H1 (cell line): ENCODE measurements at regions not wholly inside any gene's neighbourhood (a gene's known extent, or its start where the extent isn't known, plus 50 kb on each side); places are given as distances from the start of the nearest gene placed in this dataset.

Source experiments
- CTCF ChIA-PET: fragments of 300-600 bp; sonication (Branson Sonifier 250); formaldehyde crosslinking; loops from one replicate; lab custom pipeline; 2021; ENCODE audit not compliant: partially characterized antibody; lab: Charles Lee
- POLR2A ChIA-PET: fragments of 300-600 bp; sonication (Branson Sonifier 250); formaldehyde crosslinking; loops from one replicate; lab custom pipeline; 2021; ENCODE audit warnings: inconsistent platforms; ENCODE audit not compliant: partially characterized antibody; lab: Charles Lee
- DNase-seq, 2 experiments: peaks; one replicate each; pipeline versions ENCODE4 v3.0.0 to v3.0.0-alpha.2; 2010 to 2022; ENCODE audit warnings: low spot score in 2 of 2, low read depth in 1 of 2, mixed read lengths in 1 of 2
- FAIRE-seq: peaks from 2 replicates; lab custom pipeline; 2011; peaks lifted over from hg19 to GRCh38; lab: Jason Lieb, UNC
- H2AFZ ChIP-seq: 2 replicates; pipeline ENCODE4 v1.8.1; 2012; ENCODE audit warnings: low read length, inconsistent platforms
- H2AK5ac ChIP-seq: 2 replicates; pipeline ENCODE4 v1.6.1; 2013; ENCODE audit warnings: low read depth, low read length
- H2BK120ac ChIP-seq: replicated peaks from 2 replicates; pipeline ENCODE3; 2013; ENCODE audit warnings: low read depth, low read length, inconsistent platforms
- H2BK12ac ChIP-seq: 2 replicates; pipeline ENCODE4 v1.6.1; 2013; ENCODE audit warnings: low read depth, low read length
- H2BK15ac ChIP-seq: 2 replicates; pipeline ENCODE4 v1.6.1; 2013; ENCODE audit warnings: low read length
- H2BK20ac ChIP-seq: 2 replicates; pipeline ENCODE4 v1.6.1; 2013; ENCODE audit warnings: low read length
- H2BK5ac ChIP-seq: 2 replicates; pipeline ENCODE4 v1.6.1; 2013; ENCODE audit warnings: low read depth, low read length
- H3K14ac ChIP-seq: 2 replicates; pipeline ENCODE4 v1.6.1; 2013; ENCODE audit warnings: inconsistent platforms; ENCODE audit not compliant: insufficient read length
- H3K18ac ChIP-seq: 2 replicates; pipeline ENCODE4 v1.6.1; 2013; ENCODE audit warnings: low read length; ENCODE audit errors: extremely low read depth
- H3K23ac ChIP-seq: 2 replicates; pipeline ENCODE4 v1.6.1; 2013; ENCODE audit warnings: inconsistent platforms; ENCODE audit not compliant: insufficient read length
- H3K23me2 ChIP-seq: 2 replicates; pipeline ENCODE4 v1.6.1; 2013; ENCODE audit warnings: low read depth, low read length
- H3K27ac ChIP-seq: 2 replicates; pipeline ENCODE4 v1.6.1; 2011; ENCODE audit warnings: low read depth, low read length, inconsistent platforms
- H3K27me3 ChIP-seq, 4 experiments: replicated peaks in 1 of 4; 1 replicate in 1 of 4; 2 replicates in 3 of 4; pipeline versions ENCODE4 v1.6.1 to v1.8.1; 2011 to 2013; ENCODE audit warnings: low read length in 3 of 4, mild to moderate bottlenecking in 3 of 4, inconsistent platforms in 2 of 4, mixed read lengths in 2 of 4, moderate library complexity in 1 of 4; ENCODE audit not compliant: control insufficient read depth in 3 of 4, insufficient read depth in 3 of 4; ENCODE audit errors: extremely low read depth in 1 of 4
- H3K36me3 ChIP-seq, 4 experiments: 2 replicates each; pipeline versions ENCODE4 v1.6.1 to v1.8.1; 2011 to 2013; ENCODE audit warnings: mild to moderate bottlenecking in 4 of 4, low read length in 3 of 4, moderate library complexity in 2 of 4, control low read depth in 1 of 4, inconsistent platforms in 1 of 4; ENCODE audit not compliant: insufficient read depth in 4 of 4, control insufficient read depth in 2 of 4
- H3K4ac ChIP-seq: replicated peaks from 2 replicates; pipeline ENCODE3; 2013; ENCODE audit warnings: low read length, low read depth, mixed read lengths, inconsistent platforms; ENCODE audit not compliant: insufficient read length
- H3K4me1 ChIP-seq, 4 experiments: replicated peaks in 1 of 4; 1 replicate in 1 of 4; 2 replicates in 3 of 4; pipeline versions ENCODE4 v1.6.1 to v1.8.1; 2011 to 2013; ENCODE audit warnings: low read length in 3 of 4, inconsistent platforms in 2 of 4, mixed read lengths in 1 of 4; ENCODE audit not compliant: insufficient read depth in 4 of 4, control insufficient read depth in 3 of 4
- H3K4me2 ChIP-seq, 2 experiments: 2 replicates each; pipeline versions ENCODE4 v1.6.1 to v1.8.1; 2011 to 2013; ENCODE audit warnings: low read depth in 2 of 2, low read length in 2 of 2, control low read depth in 1 of 2, inconsistent platforms in 1 of 2, mild to moderate bottlenecking in 1 of 2; ENCODE audit not compliant: insufficient read depth in 1 of 2
- H3K4me3 ChIP-seq, 4 experiments: fragments of 200-600, 300-600 bp in 1 of 4; sonication (generic), shearing (Covaris generic), sonication (Bioruptor Twin) in 1 of 4; 2 replicates each; pipeline versions ENCODE4 v1.5.1 to v1.8.1; 2011 to 2016; ENCODE audit warnings: low read length in 4 of 4, low read depth in 3 of 4, control low read depth in 2 of 4, inconsistent platforms in 2 of 4, mild to moderate bottlenecking in 2 of 4, mixed read lengths in 1 of 4, moderate library complexity in 1 of 4; ENCODE audit not compliant: insufficient read depth in 2 of 4; ENCODE audit errors: extremely low read depth in 1 of 4
- H3K56ac ChIP-seq: replicated peaks from 2 replicates; pipeline ENCODE3; 2013; ENCODE audit warnings: low read depth, mild to moderate bottlenecking, mixed read lengths, low read length, inconsistent platforms; ENCODE audit not compliant: insufficient read length
- H3K79me1 ChIP-seq: 2 replicates; pipeline ENCODE4 v1.6.1; 2013; ENCODE audit warnings: low read depth, low read length, control low read depth
- H3K79me2 ChIP-seq, 2 experiments: 2 replicates each; pipeline versions ENCODE4 v1.6.1 to v1.8.1; 2012 to 2013; ENCODE audit warnings: low read length in 2 of 2, mild to moderate bottlenecking in 2 of 2, inconsistent platforms in 1 of 2; ENCODE audit not compliant: insufficient read depth in 2 of 2, control insufficient read depth in 1 of 2
- H3K9ac ChIP-seq, 4 experiments: replicated peaks in 1 of 4; 1 replicate in 1 of 4; 2 replicates in 3 of 4; pipeline versions ENCODE4 v1.6.1 to v1.8.1; 2011 to 2013; ENCODE audit warnings: low read depth in 3 of 4, low read length in 3 of 4, control low read depth in 2 of 4, mild to moderate bottlenecking in 2 of 4, moderate library complexity in 2 of 4, inconsistent platforms in 1 of 4; ENCODE audit errors: extremely low read depth in 1 of 4
- H3K9me3 ChIP-seq, 2 experiments: 2 replicates each; pipeline versions ENCODE4 v1.6.1 to v1.8.1; 2012 to 2013; ENCODE audit warnings: mild to moderate bottlenecking in 2 of 2, moderate library complexity in 2 of 2, control low read depth in 1 of 2, inconsistent platforms in 1 of 2, low read depth in 1 of 2, low read length in 1 of 2, mixed read lengths in 1 of 2; ENCODE audit not compliant: insufficient read depth in 2 of 2
- H4K20me1 ChIP-seq, 2 experiments: replicated peaks in 1 of 2; 2 replicates each; pipeline versions ENCODE3 to v1.8.1; 2011 to 2013; ENCODE audit warnings: inconsistent platforms in 2 of 2, low read length in 2 of 2, mild to moderate bottlenecking in 1 of 2; ENCODE audit not compliant: insufficient read depth in 2 of 2, control insufficient read depth in 1 of 2
- H4K5ac ChIP-seq: 2 replicates; pipeline ENCODE4 v1.6.1; 2013; ENCODE audit warnings: low read length, low read depth, mixed read lengths, inconsistent platforms; ENCODE audit not compliant: insufficient read length
- H4K8ac ChIP-seq: 2 replicates; pipeline ENCODE4 v1.8.0; 2013; ENCODE audit warnings: mild to moderate bottlenecking, moderate library complexity, low read length, inconsistent platforms; ENCODE audit not compliant: insufficient read depth; ENCODE audit errors: extremely low read depth
- H4K91ac ChIP-seq: replicated peaks from 2 replicates; pipeline ENCODE3; 2013; ENCODE audit warnings: low read length, mixed read lengths, inconsistent platforms; ENCODE audit not compliant: insufficient read length
- BCL11A ChIP-seq, 2 experiments: IDR thresholded peaks; one replicate each; pipeline ENCODE4 v1.6.1; 2011; ENCODE audit warnings: low read depth in 2 of 2, low read length in 2 of 2, mild to moderate bottlenecking in 2 of 2
- BRCA1 ChIP-seq: IDR thresholded peaks from 2 replicates; pipeline ENCODE4 v1.6.1; 2012; ENCODE audit warnings: low read depth, low read length, improper control_type of control experiment
- CEBPB ChIP-seq: IDR thresholded peaks from 2 replicates; pipeline ENCODE4 v1.6.1; 2012; ENCODE audit warnings: low read depth, low read length
- CREB1 ChIP-seq: IDR thresholded peaks from 2 replicates; pipeline ENCODE4 v1.6.1; 2012; ENCODE audit warnings: inconsistent platforms
- CTCF ChIP-seq, 3 experiments: IDR thresholded peaks; 1 replicate in 2 of 3; 2 replicates in 1 of 3; pipeline versions ENCODE4 v1.5.1 to v1.6.1; 2011; ENCODE audit warnings: low read length in 3 of 3, mild to moderate bottlenecking in 3 of 3, inconsistent platforms in 2 of 3, low read depth in 1 of 3, moderate library complexity in 1 of 3; ENCODE audit not compliant: insufficient read depth in 1 of 3; ENCODE audit errors: control extremely low read depth in 1 of 3
- EP300 ChIP-seq, 2 experiments: IDR thresholded peaks; 1 replicate in 1 of 2; 2 replicates in 1 of 2; pipeline ENCODE4 v1.6.1; 2011 to 2012; ENCODE audit warnings: low read depth in 2 of 2, low read length in 2 of 2, mild to moderate bottlenecking in 2 of 2, borderline replicate concordance in 1 of 2, inconsistent platforms in 1 of 2, moderate library complexity in 1 of 2
- EZH2 ChIP-seq: fragments of 200-600 bp; sonication (generic); IDR thresholded peaks from 2 replicates; pipeline ENCODE4 v1.7.1; 2012; ENCODE audit warnings: low read depth, mild to moderate bottlenecking, moderate library complexity, low read length, inconsistent platforms; ENCODE audit not compliant: severe bottlenecking
- HDAC6 ChIP-seq: IDR thresholded peaks from one replicate; pipeline ENCODE4 v1.7.1; 2012; ENCODE audit warnings: low read depth, mild to moderate bottlenecking, inconsistent platforms, low read length, moderate library complexity
- POLR2A ChIP-seq, 2 experiments: IDR thresholded peaks; 1 replicate in 1 of 2; 2 replicates in 1 of 2; pipeline ENCODE4 v1.6.1; 2011; ENCODE audit warnings: low read depth in 2 of 2, low read length in 2 of 2, mild to moderate bottlenecking in 2 of 2; ENCODE audit errors: control extremely low read depth in 1 of 2
- POLR2AphosphoS5 ChIP-seq: IDR thresholded peaks from 2 replicates; pipeline ENCODE4 v1.6.1; 2011; ENCODE audit warnings: low read depth, low read length
- RAD21 ChIP-seq, 2 experiments: IDR thresholded peaks in 1 of 2; conservative IDR thresholded peaks in 1 of 2; 2 replicates each; pipeline ENCODE4 v1.6.1; 2011; ENCODE audit warnings: low read depth in 2 of 2, low read length in 2 of 2, improper control_type of control experiment in 1 of 2, inconsistent platforms in 1 of 2, mild to moderate bottlenecking in 1 of 2, moderate library complexity in 1 of 2
- RFX5 ChIP-seq: IDR thresholded peaks from 2 replicates; pipeline ENCODE4 v1.6.1; 2011; ENCODE audit warnings: low read depth, low read length, improper control_type of control experiment, borderline replicate concordance
- SP1 ChIP-seq: IDR thresholded peaks from 2 replicates; pipeline ENCODE4 v1.6.1; 2011; ENCODE audit warnings: low read depth, low read length
- TBP ChIP-seq: IDR thresholded peaks from 2 replicates; pipeline ENCODE4 v1.6.1; 2011; ENCODE audit warnings: low read depth, low read length, improper control_type of control experiment
- WGBS, 2 experiments: shearing (Covaris generic) in 1 of 2; methylation state at CpG; one replicate each; pipeline versions ENCODE4 v1.1.6 to v1.1.7; 2013 to 2015; ENCODE audit warnings: low lambda C conversion rate in 2 of 2, mixed read lengths in 2 of 2, inconsistent platforms in 1 of 2, low coverage in 1 of 2, missing lambda C conversion rate in 1 of 2; ENCODE audit not compliant: insufficient replicate concordance in 2 of 2, insufficient coverage in 1 of 2, insufficient read length in 1 of 2; ENCODE audit errors: extremely low coverage in 1 of 2, missing lambda C conversion rate in 1 of 2; 5-methylcytosine and 5-hydroxymethylcytosine counted together

GRCh38 chr11:96783311-96783710, 393.5 kb downstream of the JRKL start:
- no peaks in the 10 kb centered on the region for H3K27me3 ChIP-seq
- H4K8ac ChIP-seq: no peak overlapping the region
- H3K4me3 ChIP-seq: no peak overlapping the region
- no peak overlapping the region for H3K27ac ChIP-seq
- ChIA-PET POLR2A (no interaction called here), CTCF (no interaction called here)
- no peak overlapping the region for H2AK5ac ChIP-seq
- no peak overlapping the region for H4K91ac ChIP-seq
- H4K20me1 ChIP-seq: no peaks in the 10 kb centered on the region
- H3K18ac ChIP-seq: no peak overlapping the region
- no peak for TF ChIP-seq CEBPB
- no peak for TF ChIP-seq SP1
- no peak for TF ChIP-seq POLR2A (IDR thresholded peaks at IDR 0.05; ENCODE audit: control extremely low read depth in 1 of 2, low read depth in 2 of 2, low read length in 2 of 2)
- no peak for TF ChIP-seq HDAC6
- TF ChIP-seq CREB1: no peak
- no peak for TF ChIP-seq BRCA1
- no peak for TF ChIP-seq EZH2
- no peak for TF ChIP-seq RFX5
- no peak for TF ChIP-seq CTCF (IDR thresholded peaks at IDR 0.05; ENCODE audit: control extremely low read depth in 1 of 3, insufficient read depth in 1 of 3, low read depth in 1 of 3, low read length in 3 of 3)
- TF ChIP-seq POLR2AphosphoS5: no peak
- TF ChIP-seq EP300 (IDR thresholded peaks at IDR 0.05; ENCODE audit: borderline replicate concordance in 1 of 2, low read depth in 2 of 2, low read length in 2 of 2): no peak
- TF ChIP-seq TBP: no peak
- TF ChIP-seq RAD21 (IDR thresholded peaks at IDR 0.05 in 1 of 2, conservative IDR thresholded peaks at IDR 0.05 in 1 of 2; ENCODE audit: low read depth in 2 of 2, low read length in 2 of 2): no peak
- no peak for TF ChIP-seq BCL11A (IDR thresholded peaks at IDR 0.05; ENCODE audit: low read depth in 2 of 2, low read length in 2 of 2)
- TF ChIP-seq, all 59 proteins: peak for 0
- Histone ChIP-seq H2BK120ac (no peak overlapping the region), H3K9me3 (no peaks in the 10 kb centered on the region; a peak in 1 of 4 replicates), H3K79me1 (no peaks in the 10 kb centered on the region), H3K14ac (no peak overlapping the region), H3K4me1 (no peaks in the 10 kb centered on the region), H3K9ac (no peak overlapping the region), H2BK5ac (no peak overlapping the region), H3K23me2 (no peaks in the 10 kb centered on the region), H4K5ac (no peak overlapping the region), H3K4ac (no peak overlapping the region), H3K4me2 (no peak overlapping the region), H2BK20ac (no peak overlapping the region), H3K23ac (no peak overlapping the region), H2BK12ac (no peak overlapping the region), H2BK15ac (no peak overlapping the region), H3K36me3 (no peaks in the 10 kb centered on the region), H2AFZ (no peak overlapping the region), H3K56ac (no peak overlapping the region), H3K79me2 (no peaks in the 10 kb centered on the region)
- 93% methylated on average over 3 of the region's 3 CpGs; no CpG with 5 or more reads in 1 of the 2 experiments for WGBS, 2 experiments
- no peak for DNase-seq
- no peak for FAIRE-seq
